ENCODE measurements at regions not wholly inside any gene's neighbourhood (a gene's known extent, or its start where the extent isn't known, plus 50 kb on each side); places are given as distances from the start of the nearest gene placed in this dataset.
"Not testable (repeated sequence)": the region's sequence is repeated elsewhere in the genome, so short reads cannot be mapped to it uniquely, and the experiment has no call there.

DNA sequence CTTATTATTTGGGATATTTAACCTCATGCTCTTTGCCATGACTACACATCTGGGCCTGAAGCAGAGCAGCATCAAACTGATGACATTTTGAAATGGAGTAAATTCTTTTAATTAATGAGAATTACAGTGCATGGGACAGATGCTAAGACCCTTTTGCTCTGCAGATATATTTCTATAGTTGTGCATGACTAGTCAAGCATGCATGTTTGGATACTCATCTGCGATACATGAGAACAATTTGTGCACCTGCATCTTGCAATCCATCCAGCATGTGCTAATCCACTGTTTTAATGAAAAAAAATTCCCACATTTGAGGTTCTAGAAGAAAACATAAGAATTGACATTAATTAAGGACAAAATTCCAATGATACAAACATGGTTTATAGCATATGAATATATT is 1047.6 kb upstream of the ACO1 start:
- DNase-seq = no peak

- DNase-seq = no peak
Measured at GRCh38 chr9:31347082-31347617, 1037.3 kb upstream of the ACO1 start.

DNA sequence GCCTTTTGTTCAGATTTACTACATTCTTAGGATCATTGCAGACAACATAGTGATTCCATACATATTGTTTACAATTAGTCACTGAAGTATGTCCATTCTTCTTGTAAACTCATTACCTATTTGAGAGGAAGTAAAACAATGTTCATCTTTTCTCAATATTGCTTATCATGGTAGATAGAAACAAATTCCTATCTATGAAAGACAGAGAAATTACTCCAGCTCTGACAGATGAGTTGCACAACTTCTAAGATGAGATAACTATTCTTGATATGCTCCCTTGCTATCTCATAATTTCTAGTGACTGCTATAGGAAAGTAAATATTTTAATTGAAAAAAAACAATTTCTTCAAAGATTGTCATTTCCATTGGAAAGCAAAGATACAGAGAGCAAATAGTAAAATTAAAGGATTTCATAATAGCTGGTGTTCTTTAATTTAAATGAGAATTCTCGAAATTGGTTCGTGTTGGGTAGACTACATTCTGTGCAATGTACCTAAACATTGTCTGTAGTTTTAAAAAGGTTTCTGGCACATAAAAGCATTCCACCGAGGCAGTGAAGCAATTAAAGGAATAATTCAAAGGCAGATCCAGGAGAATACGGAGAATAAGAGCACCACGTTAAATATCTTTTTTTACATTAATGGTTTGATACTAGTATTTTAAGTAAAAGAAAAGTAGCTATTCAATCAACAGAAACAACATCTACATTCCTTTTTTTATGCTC is 1029.1 kb upstream of the ACO1 start:
- DNase-seq = no peak

DNA sequence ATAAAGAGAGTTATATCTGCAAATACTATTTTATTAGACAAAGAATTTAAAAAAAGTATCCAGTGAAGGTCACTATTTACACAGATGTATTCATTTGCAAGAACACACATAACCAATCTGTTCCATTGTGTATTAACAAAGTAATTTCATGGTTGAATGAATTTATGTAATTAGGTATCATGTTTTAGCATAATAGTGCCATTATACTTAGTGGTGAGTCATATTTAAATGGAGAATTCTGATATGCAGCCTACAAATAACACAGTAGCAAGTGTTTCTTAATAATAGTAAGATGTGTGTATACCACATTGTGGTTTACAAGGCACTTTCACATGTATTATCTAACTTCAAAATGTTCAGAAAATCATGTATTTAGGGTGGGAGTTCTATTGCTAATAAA is 1028.5 kb upstream of the ACO1 start:
- no peak for DNase-seq

DNA sequence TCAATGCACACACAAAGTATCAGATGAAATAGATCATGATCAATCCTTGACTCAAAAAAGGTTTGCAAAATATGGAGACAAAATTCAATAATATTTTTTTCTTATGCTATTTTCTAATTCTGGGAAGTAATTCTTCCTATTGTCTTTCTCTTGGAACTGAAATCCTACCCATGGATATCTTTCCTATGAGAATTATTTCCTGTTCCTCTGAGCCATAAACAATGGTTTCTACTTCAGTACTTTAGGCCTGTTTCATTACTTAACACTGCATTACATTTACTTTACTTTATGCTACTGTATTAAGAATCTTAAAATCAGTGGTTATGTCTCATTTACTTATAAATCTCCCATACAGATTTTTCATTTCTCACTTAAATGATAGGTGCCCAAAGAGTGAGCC is 1025.4 kb upstream of the ACO1 start:
- no peak for DNase-seq

GRCh38 chr9:31364171-31364570 is 1020.3 kb upstream of the ACO1 start:
- DNase-seq = no peak

DNA sequence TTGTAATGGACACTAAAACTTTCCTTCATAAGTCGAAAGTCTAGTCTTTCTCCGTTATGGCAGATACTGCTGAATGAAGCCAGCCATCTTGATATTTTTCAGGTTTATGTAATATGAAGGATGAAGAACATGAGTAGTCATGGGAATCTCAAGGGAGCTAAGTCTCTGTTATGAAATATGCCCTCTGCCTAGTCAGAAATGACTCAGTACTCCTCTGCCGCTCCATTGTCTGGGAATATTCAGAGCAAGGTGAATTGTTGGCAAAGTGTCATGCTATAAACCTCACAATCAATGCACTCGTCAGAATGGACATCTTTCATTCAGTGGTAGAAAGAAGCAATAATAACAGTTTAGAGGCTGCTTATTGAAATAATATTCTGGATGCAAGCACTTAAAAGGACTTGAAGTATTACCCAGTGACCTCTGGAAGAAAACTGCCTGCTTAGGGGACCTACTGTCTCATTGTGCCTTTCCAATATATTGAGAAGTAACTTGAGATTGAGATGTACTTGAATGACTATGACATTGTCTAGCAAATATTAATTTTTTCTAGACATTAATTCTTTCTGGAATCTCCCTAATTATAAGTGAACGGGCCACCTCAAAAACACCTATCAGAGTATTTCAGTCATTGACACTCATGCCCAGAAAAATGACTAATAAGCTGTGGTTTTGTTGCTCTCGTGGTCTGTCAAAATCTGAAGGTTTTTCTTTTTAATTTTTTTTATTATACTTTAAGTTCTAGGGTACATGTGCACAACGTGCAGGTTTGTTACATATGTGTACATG is 1011.5 kb upstream of the ACO1 start:
- DNase-seq = no peak

GRCh38 chr9:31377358-31377757 is 1007.1 kb upstream of the ACO1 start:
- no peak for DNase-seq

DNA sequence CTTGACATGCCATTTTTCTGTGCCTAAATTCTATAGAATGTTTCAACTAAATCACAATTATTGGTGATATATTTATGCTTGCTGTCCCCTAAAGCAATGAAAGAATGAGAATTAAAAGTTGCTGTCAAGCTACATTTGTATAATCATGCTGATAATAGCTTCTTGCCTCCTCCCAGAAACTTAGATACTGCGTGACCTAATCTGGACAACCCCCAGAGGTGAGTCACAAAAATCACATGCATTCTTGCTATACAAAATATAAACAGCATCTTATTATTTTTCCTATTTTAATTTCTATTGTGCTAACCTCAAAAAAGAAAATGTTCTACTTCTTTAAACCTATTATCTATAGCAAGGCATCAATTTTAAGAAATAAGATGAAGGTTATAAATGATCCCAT is 995.8 kb upstream of the ACO1 start:
- DNase-seq = no peak

GRCh38 chr9:31389075-31389474 is 995.4 kb upstream of the ACO1 start:
- no peak for DNase-seq

GRCh38 chr9:31390403-31391025 is 993.9 kb upstream of the ACO1 start:
- DNase-seq = no peak

GRCh38 chr9:31393240-31393639 is 991.2 kb upstream of the ACO1 start:
- DNase-seq = peak; percentile 3

DNA sequence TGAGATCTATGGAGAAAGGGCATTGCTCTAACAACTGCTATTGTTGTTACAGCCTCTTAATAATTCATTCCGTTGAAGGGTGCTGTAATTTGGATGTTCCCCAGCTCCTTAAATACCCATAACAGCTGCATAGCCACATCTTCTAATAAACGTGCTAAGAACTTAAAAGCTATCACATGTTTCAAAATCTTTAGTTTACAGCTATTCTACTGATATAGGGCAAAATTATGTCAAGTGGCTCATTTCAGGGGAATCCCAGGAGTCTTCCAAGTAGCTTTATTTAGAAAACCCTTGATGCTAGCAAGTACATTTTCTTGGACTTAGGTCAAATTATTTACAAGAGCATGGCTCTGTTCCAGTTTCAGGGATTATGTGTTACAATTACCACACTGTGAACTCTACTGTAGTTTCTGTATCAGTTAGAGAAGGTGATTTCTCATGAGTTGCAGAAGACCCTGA is 990.4 kb upstream of the ACO1 start:
- DNase-seq = no peak

GRCh38 chr9:31412081-31412480 is 972.4 kb upstream of the ACO1 start:
- DNase-seq = no peak

DNA sequence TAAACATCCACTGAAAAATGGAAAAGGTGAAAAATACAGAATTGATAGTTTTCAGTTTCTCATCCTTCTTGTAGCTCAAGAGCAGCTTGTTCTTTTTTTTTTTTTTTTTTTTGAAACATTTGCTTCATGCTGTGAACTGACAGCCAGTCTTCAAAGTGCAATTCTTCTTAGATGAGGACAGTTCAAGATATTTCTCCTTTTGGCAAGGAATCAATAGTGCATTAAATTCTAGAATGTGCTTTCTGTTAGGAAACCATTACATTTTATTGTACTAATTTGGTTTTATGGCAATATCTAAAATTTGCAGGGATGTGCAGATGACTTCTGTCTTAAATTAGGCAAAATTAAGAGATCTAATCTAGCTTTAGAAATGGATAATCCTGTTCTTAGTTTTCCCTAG is 969.3 kb upstream of the ACO1 start:
- DNase-seq = no peak

- no peak for DNase-seq
Measured at GRCh38 chr9:31418419-31418818, 966.0 kb upstream of the ACO1 start.

- DNase-seq = not testable (repeated sequence)
Measured at GRCh38 chr9:31443630-31444457, 940.6 kb upstream of the ACO1 start.

DNA sequence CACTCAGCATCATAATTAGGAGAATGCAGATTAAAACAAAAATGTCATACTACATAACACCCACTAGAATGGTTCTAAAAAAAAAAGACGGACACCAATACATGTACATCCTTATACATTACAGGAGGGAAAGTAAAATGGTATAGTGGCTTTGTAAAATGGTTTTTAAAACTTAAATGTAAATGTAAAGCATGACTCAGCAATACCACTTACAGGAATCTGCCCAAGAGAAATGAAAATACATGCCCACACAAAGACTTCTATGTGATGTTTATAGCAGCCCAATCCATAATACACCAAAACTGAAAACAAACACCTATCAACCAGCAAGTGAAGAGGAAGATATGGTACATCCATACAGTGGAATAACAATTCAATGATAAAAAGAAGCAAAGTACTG is 939.1 kb upstream of the ACO1 start:
- no peak for DNase-seq

- DNase-seq = no peak
Measured at GRCh38 chr9:31445960-31446359, 938.5 kb upstream of the ACO1 start.

DNA sequence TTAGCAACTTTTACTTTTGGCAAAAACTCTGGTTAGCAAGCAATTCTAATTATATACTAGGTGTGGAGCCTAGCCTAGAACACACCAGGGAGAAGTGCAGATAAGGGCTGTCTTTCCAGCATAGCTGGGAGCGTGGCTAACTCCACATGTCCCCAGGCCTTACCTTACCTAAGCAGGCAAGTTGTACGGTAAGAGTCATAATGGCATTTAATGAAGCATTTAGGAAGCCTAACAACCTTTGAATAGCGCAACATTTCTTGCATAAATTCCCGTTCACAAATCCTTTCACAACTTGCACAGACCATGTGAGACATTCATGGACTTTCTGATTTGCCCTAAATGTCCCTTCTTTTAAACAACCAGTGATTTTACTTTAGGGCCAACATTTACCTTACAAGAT is 917.4 kb upstream of the ACO1 start:
- DNase-seq = no peak

DNA sequence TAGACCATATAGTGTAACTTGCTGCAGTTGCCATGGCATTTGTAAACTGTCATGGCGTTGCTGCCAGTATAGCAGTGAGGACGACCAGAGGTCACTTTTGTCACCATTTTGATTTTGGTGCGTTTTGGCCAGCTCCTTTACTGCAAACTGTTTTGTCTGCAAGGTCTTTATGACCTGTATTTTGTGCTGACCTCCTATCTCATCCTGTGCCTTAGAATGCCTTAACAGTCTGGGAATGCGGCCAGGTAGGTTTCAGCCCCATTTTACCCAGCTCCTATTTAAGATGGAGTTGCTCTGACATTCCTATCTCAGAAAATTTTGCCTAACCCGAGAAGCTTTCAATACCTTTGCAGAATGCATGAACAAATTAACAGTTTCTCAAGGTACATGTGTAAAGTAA is 914.4 kb upstream of the ACO1 start:
- DNase-seq = no peak

DNA sequence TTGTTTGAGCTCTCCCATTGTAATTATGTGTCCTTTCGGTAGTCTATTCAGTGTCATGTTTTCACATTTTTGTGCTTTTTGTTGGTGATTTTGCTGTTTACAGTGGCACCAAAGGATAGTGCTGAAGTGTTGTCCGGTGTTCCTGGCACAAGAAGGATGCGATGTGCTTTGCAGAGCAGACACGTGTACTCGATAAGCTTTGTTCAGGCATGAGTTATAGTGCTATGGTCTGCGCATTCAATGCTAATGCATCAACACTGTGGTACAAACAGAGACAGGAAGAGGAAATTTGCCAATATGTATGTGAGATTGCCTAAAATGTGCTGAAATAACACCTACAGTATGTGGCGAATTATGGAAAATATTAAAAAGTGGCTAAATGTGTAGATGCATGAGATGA is 913.4 kb upstream of the ACO1 start:
- no peak for DNase-seq

DNA sequence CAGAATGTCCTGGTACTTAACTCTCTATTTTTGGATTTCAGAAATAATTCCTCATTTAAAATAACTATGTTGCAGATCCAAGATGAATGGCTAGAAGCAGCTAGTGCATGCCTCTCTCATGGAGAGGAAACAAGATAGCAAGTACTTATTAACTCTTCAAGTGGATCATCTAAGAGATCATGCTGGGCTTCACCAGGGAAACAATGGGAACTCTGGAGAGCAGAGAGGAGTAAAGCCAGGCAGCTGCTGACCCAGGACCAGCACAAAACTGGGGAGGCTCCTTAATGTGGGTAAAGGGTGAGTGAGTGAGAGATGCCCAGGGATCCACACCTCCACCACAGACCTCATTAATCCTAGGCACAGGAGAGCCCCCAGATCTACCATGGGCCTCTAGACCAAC is 897.8 kb upstream of the ACO1 start:
- no peak for DNase-seq
